Dendritic cell treated with granulocyte-macrophage colony-stimulating factor and Interleukin-4, amounts not matched to agents 40 ng/mL and 50 ng/mL, for 4 days (primary cell): ENCODE measurements at regions not wholly inside any gene's neighbourhood (a gene's known extent, or its start where the extent isn't known, plus 50 kb on each side); places are given as distances from the start of the nearest gene placed in this dataset.
"Not testable (repeated sequence)": the region's sequence is repeated elsewhere in the genome, so short reads cannot be mapped to it uniquely, and the experiment has no call there.

Experiments used
- H3K27ac Mint-ChIP-seq: one replicate; pipeline ENCODE4 v1.8.0; 2022; ENCODE audit warnings: mild to moderate bottlenecking, mixed read lengths
- H3K27me3 Mint-ChIP-seq: one replicate; pipeline ENCODE4 v1.8.0; 2022; ENCODE audit warnings: mild to moderate bottlenecking, mixed read lengths
- H3K36me3 Mint-ChIP-seq: one replicate; pipeline ENCODE4 v1.8.0; 2022; ENCODE audit warnings: low read depth, mixed read lengths
- H3K4me1 Mint-ChIP-seq: one replicate; pipeline ENCODE4 v1.8.0; 2022; ENCODE audit warnings: low read depth, mixed read lengths
- H3K4me3 Mint-ChIP-seq: one replicate; pipeline ENCODE4 v1.8.0; 2022; ENCODE audit warnings: mild to moderate bottlenecking, moderate library complexity, mixed read lengths
- H3K9me3 Mint-ChIP-seq: one replicate; pipeline ENCODE4 v1.8.0; 2022; ENCODE audit warnings: mixed read lengths
- intact Hi-C: fragments of 100-400 bp; cut with micrococcal nuclease; formaldehyde crosslinking; loops from one replicate; pipeline ENCODE4 v1.15.0; 2022

DNA sequence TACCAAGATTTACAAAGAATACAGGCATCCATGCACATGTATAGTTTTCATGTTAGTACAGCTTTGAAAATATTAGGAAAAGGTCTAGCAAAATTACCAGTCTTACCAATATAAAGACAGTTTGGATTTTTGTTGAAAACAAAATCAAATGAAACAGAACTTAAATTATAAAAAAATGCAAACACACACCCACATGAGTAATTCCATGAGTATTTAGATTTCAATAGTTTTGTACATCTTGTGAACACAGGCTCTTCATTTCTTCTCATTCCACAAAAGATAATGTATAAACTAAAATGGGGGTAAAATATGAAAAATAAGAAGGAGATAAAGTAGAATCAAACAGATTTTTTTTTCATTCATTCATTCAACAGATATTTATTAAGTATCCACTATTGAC, 682.2 kb upstream of the ANKRD30A start:
- Mint-ChIP-seq H3K4me1 (no peaks in the 10 kb centered on the region), H3K27ac (no peak overlapping the region), H3K4me3 (no peak overlapping the region), H3K27me3 (no peaks in the 10 kb centered on the region), H3K36me3 (no peaks in the 10 kb centered on the region), H3K9me3 (peaks cover 26% of the 10 kb centered on the region)
- intact Hi-C loops: no loop called here

DNA sequence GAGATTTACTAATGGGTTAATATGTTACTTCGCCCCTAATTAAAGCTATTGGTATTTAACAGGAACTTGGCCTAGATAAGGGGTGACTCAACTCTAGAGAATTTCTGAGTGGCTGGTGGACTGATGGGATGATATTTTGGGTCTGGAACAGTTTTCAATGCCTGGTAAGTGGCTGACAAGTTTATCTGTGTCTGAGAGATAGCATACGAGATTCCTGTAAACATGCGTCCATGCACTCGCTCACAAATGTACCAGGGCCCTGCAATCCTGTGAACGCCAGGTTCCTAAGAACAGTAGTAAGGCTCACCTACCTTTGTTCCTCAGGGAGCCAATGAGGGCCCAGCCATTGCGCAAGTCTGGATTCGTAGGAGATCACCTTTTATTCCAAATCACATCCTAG, 683.8 kb upstream of the ANKRD30A start:
- Mint-ChIP-seq H3K4me3 (no peak overlapping the region), H3K9me3 (peaks cover 26% of the 10 kb centered on the region), H3K27ac (no peak overlapping the region), H3K4me1 (no peaks in the 10 kb centered on the region), H3K27me3 (no peaks in the 10 kb centered on the region), H3K36me3 (no peaks in the 10 kb centered on the region)
- intact Hi-C loops: no loop called here

GRCh38 chr10:36440539-36440938, 684.9 kb upstream of the ANKRD30A start:
- no peaks in the 10 kb centered on the region for H3K27me3 Mint-ChIP-seq
- peaks cover 26% of the 10 kb centered on the region for H3K9me3 Mint-ChIP-seq
- no peak overlapping the region for H3K4me3 Mint-ChIP-seq
- intact Hi-C loops: no loop called here
- no peaks in the 10 kb centered on the region for H3K4me1 Mint-ChIP-seq
- H3K36me3 Mint-ChIP-seq: no peaks in the 10 kb centered on the region
- no peak overlapping the region for H3K27ac Mint-ChIP-seq

- intact Hi-C loops: no loop called here
- H3K36me3 Mint-ChIP-seq: no peaks in the 10 kb centered on the region
- H3K9me3 Mint-ChIP-seq: peaks cover 17% of the 10 kb centered on the region
- no peaks in the 10 kb centered on the region for H3K27me3 Mint-ChIP-seq
- no peaks in the 10 kb centered on the region for H3K4me1 Mint-ChIP-seq
- no peak overlapping the region for H3K27ac Mint-ChIP-seq
- no peak overlapping the region for H3K4me3 Mint-ChIP-seq
Observed at GRCh38 chr10:36437367-36437766, 688.0 kb upstream of the ANKRD30A start.

DNA sequence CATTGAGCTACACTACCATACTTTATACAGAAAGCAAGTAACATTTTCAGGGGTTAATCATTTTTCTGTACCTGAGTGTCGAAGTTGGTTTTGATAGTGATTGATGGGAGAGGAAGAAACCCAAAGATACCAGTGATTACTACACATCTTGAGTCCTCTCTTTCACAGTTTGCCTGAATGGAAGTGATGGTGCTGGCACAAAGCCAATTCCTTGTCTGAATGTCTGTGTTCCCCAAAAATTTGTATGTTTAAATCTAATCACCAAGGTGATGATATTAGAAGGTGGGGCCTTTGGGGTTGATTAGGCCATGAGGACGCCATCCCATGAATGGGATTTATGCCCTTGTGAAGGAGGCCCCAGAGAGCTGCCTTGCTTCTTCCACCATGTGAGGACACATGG, 696.9 kb upstream of the ANKRD30A start:
- Mint-ChIP-seq H3K4me1 (no peaks in the 10 kb centered on the region), H3K27ac (no peak overlapping the region), H3K36me3 (no peaks in the 10 kb centered on the region), H3K27me3 (no peaks in the 10 kb centered on the region), H3K9me3 (peaks cover 15% of the 10 kb centered on the region), H3K4me3 (no peak overlapping the region)
- intact Hi-C loops: no loop called here

- no peaks in the 10 kb centered on the region for H3K4me1 Mint-ChIP-seq
- intact Hi-C loops: no loop called here
- H3K9me3 Mint-ChIP-seq: peaks cover 26% of the 10 kb centered on the region
- H3K27ac Mint-ChIP-seq: no peak overlapping the region
- no peak overlapping the region for H3K4me3 Mint-ChIP-seq
- no peaks in the 10 kb centered on the region for H3K27me3 Mint-ChIP-seq
- no peaks in the 10 kb centered on the region for H3K36me3 Mint-ChIP-seq
Observed at GRCh38 chr10:36425131-36425797, 700.1 kb upstream of the ANKRD30A start.

DNA sequence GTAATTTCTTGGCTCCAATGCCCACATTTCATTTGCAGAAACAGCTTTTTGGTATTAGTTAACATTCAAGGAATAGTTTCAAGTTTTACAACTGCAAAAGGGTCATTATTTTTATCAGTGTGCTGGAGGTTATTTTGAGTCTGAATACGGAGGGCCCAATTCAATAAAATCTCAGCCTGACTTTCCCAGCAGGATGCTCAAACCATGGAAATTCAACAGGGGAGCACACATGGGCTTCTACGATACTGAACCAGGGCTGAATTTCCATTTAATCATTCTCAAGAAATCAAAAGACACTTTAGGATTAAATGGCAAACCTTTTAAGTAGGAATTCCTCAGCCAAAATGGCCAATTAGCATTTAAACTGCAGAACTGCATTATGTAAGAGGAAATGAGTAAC, 700.9 kb upstream of the ANKRD30A start:
- H3K4me1 Mint-ChIP-seq: no peaks in the 10 kb centered on the region
- H3K9me3 Mint-ChIP-seq: peaks cover 26% of the 10 kb centered on the region
- H3K27me3 Mint-ChIP-seq: no peaks in the 10 kb centered on the region
- no peak overlapping the region for H3K27ac Mint-ChIP-seq
- intact Hi-C loops: no loop called here
- H3K4me3 Mint-ChIP-seq: no peak overlapping the region
- no peaks in the 10 kb centered on the region for H3K36me3 Mint-ChIP-seq

GRCh38 chr10:36423821-36424248, 701.6 kb upstream of the ANKRD30A start:
- no peaks in the 10 kb centered on the region for H3K27me3 Mint-ChIP-seq
- no peaks in the 10 kb centered on the region for H3K36me3 Mint-ChIP-seq
- no peak overlapping the region for H3K4me3 Mint-ChIP-seq
- no peak overlapping the region for H3K27ac Mint-ChIP-seq
- intact Hi-C loops: no loop called here
- H3K4me1 Mint-ChIP-seq: no peaks in the 10 kb centered on the region
- peaks cover 25% of the 10 kb centered on the region for H3K9me3 Mint-ChIP-seq

GRCh38 chr10:36421992-36422391, 703.4 kb upstream of the ANKRD30A start:
- no peaks in the 10 kb centered on the region for H3K36me3 Mint-ChIP-seq
- peaks cover 31% of the 10 kb centered on the region for H3K9me3 Mint-ChIP-seq
- no peaks in the 10 kb centered on the region for H3K27me3 Mint-ChIP-seq
- no peak overlapping the region for H3K4me3 Mint-ChIP-seq
- intact Hi-C loops: no loop called here
- H3K27ac Mint-ChIP-seq: no peak overlapping the region
- H3K4me1 Mint-ChIP-seq: no peaks in the 10 kb centered on the region

GRCh38 chr10:36416513-36416912, 708.9 kb upstream of the ANKRD30A start:
- Mint-ChIP-seq H3K27ac (no peak overlapping the region), H3K36me3 (no peaks in the 10 kb centered on the region), H3K27me3 (no peaks in the 10 kb centered on the region), H3K4me1 (no peaks in the 10 kb centered on the region), H3K9me3 (peaks cover 63% of the 10 kb centered on the region), H3K4me3 (no peak overlapping the region)
- intact Hi-C loops: no loop called here

- H3K4me1 Mint-ChIP-seq: no peaks in the 10 kb centered on the region
- peaks cover 60% of the 10 kb centered on the region for H3K9me3 Mint-ChIP-seq
Observed at GRCh38 chr10:36412942-36413341, 712.5 kb upstream of the ANKRD30A start.

GRCh38 chr10:36400238-36400637, 725.2 kb upstream of the ANKRD30A start:
- H3K4me1 Mint-ChIP-seq, H3K4me3 Mint-ChIP-seq, H3K27ac Mint-ChIP-seq, intact Hi-C loops, H3K36me3 Mint-ChIP-seq, H3K27me3 Mint-ChIP-seq: not testable (repeated sequence)
- peaks cover 33% of the 10 kb centered on the region for H3K9me3 Mint-ChIP-seq

More at GRCh38 chr10:36412942-36413341, 712.5 kb upstream of the ANKRD30A start:
- Mint-ChIP-seq H3K4me3 (no peak overlapping the region), H3K27ac (no peak overlapping the region), H3K27me3 (no peaks in the 10 kb centered on the region), H3K36me3 (no peaks in the 10 kb centered on the region)
- intact Hi-C loops: no loop called here

DNA sequence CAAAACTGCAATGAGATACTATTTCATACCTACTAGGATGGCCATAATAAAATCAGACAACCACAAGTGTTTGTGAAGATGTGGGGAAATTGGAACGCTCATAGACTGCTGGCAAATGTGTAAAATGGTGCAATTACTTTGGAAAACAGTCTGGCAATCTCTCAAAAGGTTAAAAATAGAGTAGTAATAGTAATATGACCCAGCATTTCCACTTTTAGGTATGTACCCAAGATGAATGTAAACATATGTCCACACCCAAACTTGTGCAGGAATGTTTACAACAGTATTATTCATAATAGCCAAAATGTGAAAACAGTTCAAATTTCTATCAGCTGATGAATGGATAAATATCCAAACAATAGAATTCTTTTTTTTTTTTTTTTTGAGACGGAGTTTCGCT, 731.6 kb upstream of the ANKRD30A start:
- Mint-ChIP-seq H3K9me3 (peaks cover 37% of the 10 kb centered on the region), H3K27ac (no peak overlapping the region), H3K27me3 (no peaks in the 10 kb centered on the region), H3K4me3 (no peak overlapping the region), H3K4me1 (no peaks in the 10 kb centered on the region), H3K36me3 (no peaks in the 10 kb centered on the region)
- intact Hi-C loops: no loop called here

GRCh38 chr10:36391405-36391804, 734.0 kb upstream of the ANKRD30A start:
- Mint-ChIP-seq H3K36me3 (no peaks in the 10 kb centered on the region), H3K27ac (no peak overlapping the region), H3K9me3 (peaks cover 29% of the 10 kb centered on the region), H3K4me1 (no peaks in the 10 kb centered on the region), H3K27me3 (no peaks in the 10 kb centered on the region), H3K4me3 (no peak overlapping the region)
- intact Hi-C loops: no loop called here

- no peak overlapping the region for H3K27ac Mint-ChIP-seq
- H3K36me3 Mint-ChIP-seq: no peaks in the 10 kb centered on the region
Observed at GRCh38 chr10:36390221-36390620, 735.2 kb upstream of the ANKRD30A start.

More at GRCh38 chr10:36390221-36390620, 735.2 kb upstream of the ANKRD30A start:
- no peaks in the 10 kb centered on the region for H3K27me3 Mint-ChIP-seq
- intact Hi-C loops: no loop called here
- H3K9me3 Mint-ChIP-seq: peaks cover 27% of the 10 kb centered on the region
- no peaks in the 10 kb centered on the region for H3K4me1 Mint-ChIP-seq
- no peak overlapping the region for H3K4me3 Mint-ChIP-seq
